Activated naive CD8-positive, alpha-beta T cell treated with anti-CD3 and anti-CD28 coated beads for 36 hours (primary cell): ENCODE measurements at regions not wholly inside any gene's neighbourhood (a gene's known extent, or its start where the extent isn't known, plus 50 kb on each side); places are given as distances from the start of the nearest gene placed in this dataset.

Source experiments
- DNase-seq: peaks from one replicate; pipeline ENCODE4 v3.0.0; 2021
- H3K27ac Mint-ChIP-seq: one replicate; pipeline ENCODE4 v1.8.0; 2022; ENCODE audit warnings: mild to moderate bottlenecking, moderate library complexity, mixed read lengths
- H3K27me3 Mint-ChIP-seq: one replicate; pipeline ENCODE4 v1.8.0; 2022; ENCODE audit warnings: mild to moderate bottlenecking, mixed read lengths
- H3K36me3 Mint-ChIP-seq: one replicate; pipeline ENCODE4 v1.8.0; 2021; ENCODE audit warnings: mild to moderate bottlenecking, mixed read lengths
- H3K4me1 Mint-ChIP-seq: one replicate; pipeline ENCODE4 v1.8.0; 2021; ENCODE audit warnings: mixed read lengths
- H3K4me3 Mint-ChIP-seq: one replicate; pipeline ENCODE4 v1.8.0; 2022; ENCODE audit warnings: mild to moderate bottlenecking, moderate library complexity, mixed read lengths
- H3K9me3 Mint-ChIP-seq: one replicate; pipeline ENCODE4 v1.8.0; 2022; ENCODE audit warnings: mixed read lengths

DNA sequence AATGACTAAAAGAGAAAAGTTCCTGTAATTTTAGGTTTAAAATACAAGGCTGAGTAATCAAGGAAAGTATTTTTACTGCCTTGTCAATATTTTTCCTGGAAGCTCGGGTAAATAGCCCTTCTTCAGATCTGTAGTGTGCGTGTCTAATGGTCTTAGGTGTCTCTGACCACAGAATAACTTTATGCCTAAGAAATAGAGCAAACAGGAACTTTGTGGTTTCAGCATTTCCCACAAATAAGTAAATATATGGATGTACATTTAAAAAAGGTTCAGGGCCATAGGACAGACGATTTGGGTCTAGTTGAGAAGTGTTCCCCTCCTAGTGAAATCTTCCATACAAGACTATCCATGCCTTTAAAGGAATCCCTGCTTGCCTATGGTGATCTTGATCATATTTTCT, 107.0 kb downstream of the ZC3H11B start:
- no peak for DNase-seq
- no peaks in the 10 kb centered on the region for H3K27me3 Mint-ChIP-seq
- H3K27ac Mint-ChIP-seq = no peak overlapping the region
- no peaks in the 10 kb centered on the region for H3K36me3 Mint-ChIP-seq
- H3K9me3 Mint-ChIP-seq = no peaks in the 10 kb centered on the region
- H3K4me3 Mint-ChIP-seq = no peak overlapping the region
- H3K4me1 Mint-ChIP-seq = no peaks in the 10 kb centered on the region

DNA sequence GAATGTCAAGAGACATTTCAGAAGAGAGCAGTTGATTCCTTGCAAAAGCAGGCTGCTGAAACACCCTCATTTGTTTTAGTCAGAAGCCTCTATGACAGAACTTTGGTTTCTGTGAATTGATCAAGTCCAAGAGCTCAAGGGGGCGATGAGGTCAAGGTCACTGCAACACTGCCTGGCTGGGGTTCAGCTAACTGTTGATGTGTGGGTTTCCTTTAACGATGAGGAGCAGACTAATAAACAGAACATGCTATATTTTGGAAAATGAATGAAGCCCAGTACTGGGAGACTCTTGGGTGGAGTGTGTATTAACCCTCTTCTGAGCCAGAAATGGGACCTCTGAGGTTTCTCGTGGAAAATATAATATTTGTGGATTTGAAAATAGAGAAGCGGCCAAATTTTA, 109.3 kb downstream of the ZC3H11B start:
- Mint-ChIP-seq H3K4me3 (no peak overlapping the region), H3K27ac (no peak overlapping the region), H3K27me3 (no peaks in the 10 kb centered on the region), H3K4me1 (no peaks in the 10 kb centered on the region), H3K9me3 (no peaks in the 10 kb centered on the region), H3K36me3 (no peaks in the 10 kb centered on the region)
- DNase-seq = no peak

DNA sequence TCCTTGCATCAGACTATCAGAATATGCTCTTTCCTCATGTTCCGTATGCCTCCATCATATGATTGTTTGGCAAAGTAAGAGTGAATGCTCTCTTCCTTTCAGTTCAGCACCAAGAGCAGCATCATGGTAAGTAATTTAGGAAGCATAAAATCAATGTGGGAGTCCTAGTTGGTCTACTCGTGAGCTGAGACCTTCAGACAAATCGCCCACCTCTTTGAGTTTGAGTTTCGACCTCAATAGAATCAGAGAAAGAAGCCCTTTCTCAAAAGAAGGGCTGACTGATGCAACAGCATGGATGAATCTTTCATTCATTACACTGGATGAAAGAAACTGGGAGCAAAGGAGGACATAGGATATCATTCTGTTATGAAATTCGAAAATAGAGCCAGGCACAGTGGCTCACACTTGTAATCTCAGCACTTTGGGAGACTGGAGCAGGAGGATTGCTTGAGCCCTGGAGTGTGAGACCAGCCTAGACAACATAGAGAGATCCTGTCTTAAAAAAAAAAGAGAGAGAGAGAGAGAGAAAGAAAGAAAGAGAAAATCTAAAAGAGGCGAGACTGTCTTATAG, 112.5 kb downstream of the ZC3H11B start:
- H3K9me3 Mint-ChIP-seq = no peaks in the 10 kb centered on the region
- no peak overlapping the region for H3K4me3 Mint-ChIP-seq
- no peaks in the 10 kb centered on the region for H3K27me3 Mint-ChIP-seq
- H3K27ac Mint-ChIP-seq = no peak overlapping the region
- H3K36me3 Mint-ChIP-seq = no peaks in the 10 kb centered on the region
- DNase-seq = no peak
- no peaks in the 10 kb centered on the region for H3K4me1 Mint-ChIP-seq

GRCh38 chr1:219498666-219499065, 114.2 kb downstream of the ZC3H11B start:
- Mint-ChIP-seq H3K27ac (no peak overlapping the region), H3K4me3 (no peak overlapping the region), H3K9me3 (no peaks in the 10 kb centered on the region), H3K4me1 (no peaks in the 10 kb centered on the region), H3K36me3 (no peaks in the 10 kb centered on the region), H3K27me3 (no peaks in the 10 kb centered on the region)
- no peak for DNase-seq

DNA sequence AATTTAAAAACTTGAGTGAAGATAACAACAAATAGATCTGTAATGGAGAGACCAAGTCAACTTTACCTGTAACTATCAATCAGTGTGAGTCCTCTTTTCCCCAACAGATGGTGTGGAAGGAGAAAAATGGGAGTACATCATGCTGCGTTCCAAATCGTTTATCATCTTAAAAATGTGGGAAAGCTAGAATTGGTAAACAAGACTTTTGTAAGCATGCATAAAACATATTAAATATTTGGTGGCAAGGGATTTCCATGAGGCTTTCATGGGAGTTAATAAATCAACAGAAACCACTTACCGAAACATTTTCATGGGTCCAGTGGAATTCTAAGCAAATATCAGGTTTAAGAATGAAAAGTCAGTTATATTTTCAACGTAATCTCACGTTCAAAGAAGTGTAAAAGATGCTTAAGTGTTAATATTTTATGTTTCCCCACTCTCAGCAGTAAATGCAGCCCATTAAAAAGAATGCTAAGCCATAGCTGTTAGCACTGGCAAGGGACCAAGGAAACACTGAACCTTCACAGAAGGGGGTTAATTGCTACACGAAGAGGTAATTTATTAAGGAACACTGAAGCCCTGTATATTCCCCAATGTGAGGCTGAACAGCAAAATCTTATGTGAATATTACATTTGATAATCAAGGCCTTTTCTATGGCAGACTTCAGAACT, 117.0 kb downstream of the ZC3H11B start:
- DNase-seq = no peak
- Mint-ChIP-seq H3K4me3 (no peak overlapping the region), H3K9me3 (no peaks in the 10 kb centered on the region), H3K27ac (no peak overlapping the region), H3K4me1 (no peaks in the 10 kb centered on the region), H3K27me3 (no peaks in the 10 kb centered on the region), H3K36me3 (no peaks in the 10 kb centered on the region)

GRCh38 chr1:219492717-219493116, 120.2 kb downstream of the ZC3H11B start:
- Mint-ChIP-seq H3K36me3 (no peaks in the 10 kb centered on the region), H3K4me1 (no peaks in the 10 kb centered on the region), H3K27ac (no peak overlapping the region), H3K9me3 (no peaks in the 10 kb centered on the region), H3K4me3 (no peak overlapping the region), H3K27me3 (no peaks in the 10 kb centered on the region)
- no peak for DNase-seq

DNA sequence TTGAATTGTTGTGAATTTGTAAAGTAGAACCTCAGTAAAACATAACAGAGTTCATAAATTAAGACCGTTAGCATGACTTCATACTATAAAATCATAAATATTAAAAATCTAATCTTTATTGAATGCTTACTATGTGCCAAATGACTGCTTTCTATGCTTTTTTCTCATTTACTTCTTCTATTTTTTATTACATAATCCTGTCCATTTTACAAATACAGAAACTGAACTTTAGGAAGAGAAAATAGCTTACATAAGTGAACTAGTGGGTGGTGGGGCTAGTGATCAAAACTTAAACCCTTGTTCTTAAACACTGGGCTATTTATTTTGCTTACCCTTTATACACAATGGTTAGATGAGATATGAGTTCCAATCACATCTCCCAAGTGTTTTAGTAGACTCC, 122.3 kb downstream of the ZC3H11B start:
- DNase-seq = no peak
- Mint-ChIP-seq H3K9me3 (no peaks in the 10 kb centered on the region), H3K4me1 (no peaks in the 10 kb centered on the region), H3K36me3 (no peaks in the 10 kb centered on the region), H3K27ac (no peak overlapping the region), H3K4me3 (no peak overlapping the region), H3K27me3 (no peaks in the 10 kb centered on the region)

GRCh38 chr1:219489636-219490035, 123.3 kb downstream of the ZC3H11B start:
- Mint-ChIP-seq H3K9me3 (no peaks in the 10 kb centered on the region), H3K4me1 (no peaks in the 10 kb centered on the region), H3K4me3 (no peak overlapping the region), H3K36me3 (no peaks in the 10 kb centered on the region), H3K27ac (no peak overlapping the region), H3K27me3 (no peaks in the 10 kb centered on the region)
- no peak for DNase-seq

DNA sequence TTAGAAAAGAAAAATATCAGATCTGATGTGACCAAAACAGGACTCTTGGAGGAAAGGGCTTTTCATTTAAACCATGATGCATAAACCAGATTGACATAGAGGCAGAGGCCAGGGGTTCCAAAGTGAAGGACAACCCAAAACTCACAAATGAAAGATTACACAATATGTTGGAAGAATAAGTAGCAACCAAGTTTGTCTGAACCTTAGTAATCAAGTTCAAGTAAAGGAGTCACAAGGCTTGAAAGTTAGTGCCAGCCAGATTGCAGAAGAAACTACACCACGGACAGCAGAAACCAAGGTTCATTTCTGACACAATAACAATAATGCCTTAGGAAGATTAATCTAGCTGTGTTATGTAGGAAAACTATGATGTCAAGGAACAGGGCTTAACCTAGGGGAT, 124.6 kb downstream of the ZC3H11B start:
- Mint-ChIP-seq H3K27ac (no peak overlapping the region), H3K4me1 (no peaks in the 10 kb centered on the region), H3K27me3 (no peaks in the 10 kb centered on the region), H3K36me3 (no peaks in the 10 kb centered on the region), H3K9me3 (no peaks in the 10 kb centered on the region), H3K4me3 (no peak overlapping the region)
- DNase-seq = no peak

GRCh38 chr1:219483530-219483929, 129.4 kb downstream of the ZC3H11B start:
- no peak overlapping the region for H3K27ac Mint-ChIP-seq
- DNase-seq = no peak
- no peaks in the 10 kb centered on the region for H3K27me3 Mint-ChIP-seq
- H3K4me1 Mint-ChIP-seq = no peaks in the 10 kb centered on the region
- no peak overlapping the region for H3K4me3 Mint-ChIP-seq
- no peaks in the 10 kb centered on the region for H3K36me3 Mint-ChIP-seq
- H3K9me3 Mint-ChIP-seq = no peaks in the 10 kb centered on the region

DNA sequence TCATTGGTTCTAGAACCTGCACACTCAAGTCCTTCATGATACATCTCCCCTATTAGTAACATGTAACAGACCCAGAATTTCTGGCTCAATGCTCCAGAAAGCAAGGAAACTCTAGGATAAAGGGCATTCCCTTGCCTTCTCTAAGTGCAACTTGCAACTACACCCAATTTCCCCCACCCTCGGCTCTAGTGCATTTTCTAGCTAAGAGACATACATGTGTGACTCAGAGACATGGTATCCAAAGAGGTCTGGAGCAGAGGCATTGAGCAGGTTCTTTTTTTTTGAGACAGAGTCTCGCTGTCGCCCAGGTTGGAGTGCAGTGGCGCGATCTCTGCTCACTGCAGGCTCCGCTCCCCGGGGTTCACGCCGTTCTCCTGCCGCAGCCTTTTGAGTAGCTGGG, 132.9 kb downstream of the ZC3H11B start:
- Mint-ChIP-seq H3K4me3 (no peak overlapping the region), H3K4me1 (no peaks in the 10 kb centered on the region), H3K27me3 (no peaks in the 10 kb centered on the region), H3K36me3 (no peaks in the 10 kb centered on the region), H3K9me3 (no peaks in the 10 kb centered on the region), H3K27ac (no peak overlapping the region)
- DNase-seq = no peak

DNA sequence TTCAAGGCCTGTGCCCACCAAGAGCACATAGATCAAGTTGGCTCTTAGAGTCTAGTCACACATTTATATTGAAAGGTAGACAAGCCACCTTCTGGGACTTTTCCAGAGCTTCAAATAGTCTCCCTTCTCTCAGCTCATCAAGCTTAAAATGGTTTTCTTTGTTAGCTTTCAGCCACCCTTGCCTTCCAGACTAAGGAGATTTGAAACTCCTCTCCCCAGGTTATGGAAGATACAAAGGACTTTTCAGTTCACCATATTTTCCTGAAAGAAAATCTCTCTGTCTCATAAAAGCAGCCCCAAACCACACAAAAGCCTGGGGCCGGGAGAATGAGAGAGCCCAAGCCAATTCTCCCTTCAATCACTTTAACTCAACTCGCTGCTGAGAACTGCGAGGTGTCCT, 134.1 kb downstream of the ZC3H11B start:
- Mint-ChIP-seq H3K4me3 (no peak overlapping the region), H3K27ac (no peak overlapping the region), H3K36me3 (no peaks in the 10 kb centered on the region), H3K9me3 (no peaks in the 10 kb centered on the region), H3K27me3 (no peaks in the 10 kb centered on the region), H3K4me1 (no peaks in the 10 kb centered on the region)
- no peak for DNase-seq

GRCh38 chr1:219477861-219478260, 135.0 kb downstream of the ZC3H11B start:
- Mint-ChIP-seq H3K4me3 (no peak overlapping the region), H3K9me3 (no peaks in the 10 kb centered on the region), H3K4me1 (no peaks in the 10 kb centered on the region), H3K27ac (no peak overlapping the region), H3K36me3 (no peaks in the 10 kb centered on the region), H3K27me3 (no peaks in the 10 kb centered on the region)
- DNase-seq = no peak

DNA sequence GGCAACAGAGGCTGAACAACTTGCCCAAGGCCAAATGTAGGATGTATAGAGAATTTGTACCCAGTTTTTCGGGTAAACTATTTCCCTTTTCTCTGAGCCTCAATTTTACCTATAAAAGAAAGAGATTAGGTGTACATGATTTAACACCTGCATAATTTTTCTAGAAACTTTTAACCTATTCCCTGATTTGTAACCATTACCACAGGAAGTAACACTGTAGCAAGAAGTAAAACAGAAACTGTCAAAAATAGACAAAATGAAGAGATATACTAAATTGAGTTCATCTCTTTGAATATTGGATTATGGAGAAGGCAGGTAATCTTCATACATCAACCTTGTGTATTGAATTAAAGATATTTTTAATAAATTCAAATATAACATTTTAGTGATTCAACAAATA, 136.2 kb downstream of the ZC3H11B start:
- DNase-seq = no peak
- H3K36me3 Mint-ChIP-seq = no peaks in the 10 kb centered on the region
- H3K4me3 Mint-ChIP-seq = no peak overlapping the region
- H3K4me1 Mint-ChIP-seq = no peaks in the 10 kb centered on the region
- H3K27ac Mint-ChIP-seq = no peak overlapping the region
- H3K27me3 Mint-ChIP-seq = no peaks in the 10 kb centered on the region
- H3K9me3 Mint-ChIP-seq = no peaks in the 10 kb centered on the region

- Mint-ChIP-seq H3K4me1 (no peaks in the 10 kb centered on the region), H3K9me3 (no peaks in the 10 kb centered on the region), H3K27ac (no peak overlapping the region), H3K4me3 (no peak overlapping the region), H3K36me3 (no peaks in the 10 kb centered on the region), H3K27me3 (no peaks in the 10 kb centered on the region)
- no peak for DNase-seq
These were observed 136.8 kb downstream of the ZC3H11B start for GRCh38 chr1:219476116-219476515.

DNA sequence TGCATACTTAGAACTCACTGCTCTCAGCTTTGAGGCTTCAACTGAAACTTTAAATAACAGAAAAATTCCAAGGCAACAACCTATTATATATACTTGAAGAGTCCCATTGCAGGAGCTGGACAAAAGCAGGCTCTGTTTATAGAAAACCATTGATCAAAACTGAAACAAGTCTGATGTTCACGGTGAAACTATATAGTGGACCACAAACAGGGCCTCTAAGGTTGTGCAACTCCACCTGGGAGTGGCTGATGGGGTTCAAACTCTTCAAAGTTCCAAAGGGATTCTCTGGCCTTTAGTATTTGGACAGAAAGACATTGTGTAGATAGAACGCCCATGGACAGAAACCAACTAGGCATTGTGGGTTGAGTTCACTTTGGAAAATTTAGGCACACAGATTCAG, 140.3 kb downstream of the ZC3H11B start:
- DNase-seq = no peak
- Mint-ChIP-seq H3K9me3 (no peaks in the 10 kb centered on the region), H3K27ac (no peak overlapping the region), H3K4me1 (no peaks in the 10 kb centered on the region), H3K27me3 (peaks cover 6% of the 10 kb centered on the region), H3K4me3 (no peak overlapping the region), H3K36me3 (no peaks in the 10 kb centered on the region)
